ENCODE measurements at regions not wholly inside any gene's neighbourhood (a gene's known extent, or its start where the extent isn't known, plus 50 kb on each side); places are given as distances from the start of the nearest gene placed in this dataset.

GRCh38 chr6:112735129-112735528, 388.0 kb downstream of the RFPL4B start:
- in situ Hi-C loops (cut with HindIII; ENCODE audit: low pct_unique_long_range_greater_than_20kb, low sequenced_read_pairs) (no loop called here), intact Hi-C loops (cut with micrococcal nuclease; ENCODE audit: unreplicated experiment) (no loop called here)
- POLR2A ChIA-PET: interaction anchor here (0.7 kb wide), 1 partner anchor 40 kb away, joined by 7 read pairs; no protein-coding TSS in a partner anchor
- Histone ChIP-seq H3K4me3 (ENCODE audit: low read depth in 2 of 2, low read length in 2 of 2) (no peak overlapping the region), H3K36me3 (ENCODE audit: control insufficient read depth, insufficient read depth, low read length) (no peaks in the 10 kb centered on the region), H3K4me1 (ENCODE audit: control insufficient read depth, insufficient read depth, low read length) (no peaks in the 10 kb centered on the region), H3K27me3 (ENCODE audit: control insufficient read depth, insufficient read depth, low read length) (no peaks in the 10 kb centered on the region), H3K27ac (ENCODE audit: low read length) (no peak overlapping the region), H3K9me3 (ENCODE audit: control insufficient read depth, insufficient read depth, low read depth, low read length) (no peaks in the 10 kb centered on the region)
- no TSS peak for BruUV-seq (replicated peaks)
- DNase-seq (ENCODE audit: low read depth, low spot score) (no peak), ATAC-seq (no peak)
- CTCF ChIA-PET: interaction anchor here (0.7 kb wide), 1 partner anchor 648 kb away, joined by 6 read pairs; the partner anchor contains the start of genes FAM229B and TUBE1
- TF ChIP-seq TCF7L2 (IDR thresholded peaks at IDR 0.05; ENCODE audit: low read depth, low read length) (no peak), CTCF (IDR thresholded peaks at IDR 0.05) (no peak), REST (IDR thresholded peaks at IDR 0.05; ENCODE audit: insufficient read depth in 1 of 2, low read depth in 2 of 2, low read length in 1 of 2) (no peak), SIN3A (IDR thresholded peaks at IDR 0.05; ENCODE audit: borderline replicate concordance, insufficient read depth, low read depth, low read length) (no peak), POLR2AphosphoS5 (IDR thresholded peaks at IDR 0.05; ENCODE audit: low read depth, low read length) (no peak)

GRCh38 chr6:112739766-112740165, 392.6 kb downstream of the RFPL4B start:
- in situ Hi-C loops (cut with HindIII; ENCODE audit: low pct_unique_long_range_greater_than_20kb, low sequenced_read_pairs) (no loop called here), intact Hi-C loops (cut with micrococcal nuclease; ENCODE audit: unreplicated experiment) (no loop called here)
- H3K27ac ChIP-seq (ENCODE audit: low read length): no peak overlapping the region
- TF ChIP-seq POLR2AphosphoS5 (IDR thresholded peaks at IDR 0.05; ENCODE audit: low read depth, low read length): no peak
- TF ChIP-seq REST (IDR thresholded peaks at IDR 0.05; ENCODE audit: insufficient read depth in 1 of 2, low read depth in 2 of 2, low read length in 1 of 2): no peak
- no peak for TF ChIP-seq SIN3A (IDR thresholded peaks at IDR 0.05; ENCODE audit: borderline replicate concordance, insufficient read depth, low read depth, low read length)
- TF ChIP-seq CTCF (IDR thresholded peaks at IDR 0.05): no peak
- no peak for TF ChIP-seq TCF7L2 (IDR thresholded peaks at IDR 0.05; ENCODE audit: low read depth, low read length)
- no peaks in the 10 kb centered on the region for H3K9me3 ChIP-seq (ENCODE audit: control insufficient read depth, insufficient read depth, low read depth, low read length)
- H3K36me3 ChIP-seq (ENCODE audit: control insufficient read depth, insufficient read depth, low read length): no peaks in the 10 kb centered on the region
- POLR2A ChIA-PET: interaction anchor here (0.7 kb wide), 1 partner anchor 48 kb away, joined by 3 read pairs; no protein-coding TSS in a partner anchor
- no peak for ATAC-seq
- BruUV-seq (replicated peaks): no TSS peak
- H3K27me3 ChIP-seq (ENCODE audit: control insufficient read depth, insufficient read depth, low read length): no peaks in the 10 kb centered on the region
- DNase-seq (ENCODE audit: low read depth, low spot score): no peak
- no peaks in the 10 kb centered on the region for H3K4me1 ChIP-seq (ENCODE audit: control insufficient read depth, insufficient read depth, low read length)
- H3K4me3 ChIP-seq (ENCODE audit: low read depth in 2 of 2, low read length in 2 of 2): no peak overlapping the region
- CTCF ChIA-PET: no interaction called here
